ENCODE measurements at regions not wholly inside any gene's neighbourhood (a gene's known extent, or its start where the extent isn't known, plus 50 kb on each side); places are given as distances from the start of the nearest gene placed in this dataset.
"Not testable (repeated sequence)": the region's sequence is repeated elsewhere in the genome, so short reads cannot be mapped to it uniquely, and the experiment has no call there.

DNA sequence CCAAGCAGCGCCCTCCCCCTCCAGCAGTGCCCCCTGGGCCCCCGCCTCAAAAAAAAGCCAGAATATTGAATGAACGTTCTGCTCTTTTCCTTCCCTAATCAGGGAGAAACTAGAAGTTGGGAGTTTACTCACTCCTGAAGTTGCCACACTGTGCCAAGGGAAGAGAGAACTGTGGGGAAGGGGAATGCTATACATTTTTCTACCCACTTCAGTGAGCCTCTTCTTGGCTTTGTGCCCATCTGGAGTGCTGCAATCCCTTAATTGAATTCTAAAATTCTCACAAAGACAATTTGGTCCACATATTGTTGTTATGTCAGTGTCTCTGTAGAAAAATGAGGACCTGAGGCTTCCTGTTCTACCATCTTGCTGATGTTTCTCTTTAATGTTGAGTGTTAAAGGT is 443.7 kb downstream of the DIRAS2 start:
- in situ Hi-C loops (cut with HindIII; ENCODE audit: low sequenced_read_pairs) = no loop called here
- DNase-seq (ENCODE audit: low spot score) = no peak

DNA sequence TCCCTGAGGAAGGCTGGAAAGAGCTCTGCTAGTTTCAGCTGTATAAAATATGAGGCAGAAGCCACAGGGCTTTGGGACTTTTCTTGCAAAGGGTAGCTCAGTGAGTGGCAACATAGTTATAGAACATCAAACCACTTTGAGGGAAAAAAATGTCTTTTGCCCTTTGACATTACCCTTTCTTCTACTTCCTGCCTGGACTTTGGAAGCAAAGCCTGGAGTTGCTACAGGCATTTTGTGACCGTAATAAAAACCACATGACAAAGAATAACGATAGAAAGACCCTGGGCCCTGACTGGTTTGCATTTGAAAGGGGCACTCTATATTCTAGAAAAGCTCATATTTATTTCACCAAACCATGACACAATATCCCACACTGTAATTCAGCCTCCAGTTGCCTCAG is 440.9 kb downstream of the DIRAS2 start:
- in situ Hi-C loops (cut with HindIII; ENCODE audit: low sequenced_read_pairs) = no loop called here
- DNase-seq (ENCODE audit: low spot score) = no peak

- in situ Hi-C loops (cut with HindIII; ENCODE audit: low sequenced_read_pairs) = no loop called here
- DNase-seq (ENCODE audit: low spot score) = no peak
These were observed 438.3 kb downstream of the DIRAS2 start for GRCh38 chr9:90204128-90204831.

- DNase-seq (ENCODE audit: low spot score); in situ Hi-C loops (cut with HindIII; ENCODE audit: low sequenced_read_pairs): not testable (repeated sequence)
These were observed 429.6 kb downstream of the DIRAS2 start for GRCh38 chr9:90213045-90213444.

GRCh38 chr9:90219548-90220118 is 423.0 kb downstream of the DIRAS2 start:
- in situ Hi-C loops (cut with HindIII; ENCODE audit: low sequenced_read_pairs) = no loop called here
- DNase-seq (ENCODE audit: low spot score) = no peak

GRCh38 chr9:90221899-90222298 is 420.7 kb downstream of the DIRAS2 start:
- DNase-seq (ENCODE audit: low spot score); in situ Hi-C loops (cut with HindIII; ENCODE audit: low sequenced_read_pairs): not testable (repeated sequence)

GRCh38 chr9:90226839-90227338 is 415.7 kb downstream of the DIRAS2 start:
- DNase-seq (ENCODE audit: low spot score) = peak; percentile 74
- in situ Hi-C loops (cut with HindIII; ENCODE audit: low sequenced_read_pairs) = not testable (repeated sequence)

GRCh38 chr9:90233081-90233480 is 409.5 kb downstream of the DIRAS2 start:
- DNase-seq (ENCODE audit: low spot score); in situ Hi-C loops (cut with HindIII; ENCODE audit: low sequenced_read_pairs): not testable (repeated sequence)

DNA sequence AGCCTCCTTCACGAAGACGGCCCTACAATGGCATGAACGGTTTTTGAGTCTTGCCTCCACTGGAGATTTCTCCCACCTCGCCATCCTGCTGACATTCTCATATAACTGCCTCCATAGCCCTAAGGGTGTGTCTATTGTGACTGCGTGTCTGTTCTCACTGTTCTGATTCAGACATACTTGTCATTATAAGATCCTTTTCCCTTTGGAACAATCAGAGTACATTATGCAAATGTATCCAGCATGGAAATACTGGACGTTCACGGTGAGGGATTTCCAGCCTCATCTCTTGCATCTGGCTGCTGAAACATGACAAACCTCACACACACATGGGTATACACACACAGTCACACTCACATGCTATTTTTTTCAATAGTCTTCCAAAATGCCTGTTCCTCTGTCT is 402.1 kb downstream of the DIRAS2 start:
- in situ Hi-C loops (cut with HindIII; ENCODE audit: low sequenced_read_pairs) = no loop called here

GRCh38 chr9:90245661-90246060 is 397.0 kb downstream of the DIRAS2 start:
- in situ Hi-C loops (cut with HindIII; ENCODE audit: low sequenced_read_pairs) = no loop called here
- no peak for DNase-seq (ENCODE audit: low spot score)

More for the DNA sequence above, 402.1 kb downstream of the DIRAS2 start:
- no peak for DNase-seq (ENCODE audit: low spot score)

DNA sequence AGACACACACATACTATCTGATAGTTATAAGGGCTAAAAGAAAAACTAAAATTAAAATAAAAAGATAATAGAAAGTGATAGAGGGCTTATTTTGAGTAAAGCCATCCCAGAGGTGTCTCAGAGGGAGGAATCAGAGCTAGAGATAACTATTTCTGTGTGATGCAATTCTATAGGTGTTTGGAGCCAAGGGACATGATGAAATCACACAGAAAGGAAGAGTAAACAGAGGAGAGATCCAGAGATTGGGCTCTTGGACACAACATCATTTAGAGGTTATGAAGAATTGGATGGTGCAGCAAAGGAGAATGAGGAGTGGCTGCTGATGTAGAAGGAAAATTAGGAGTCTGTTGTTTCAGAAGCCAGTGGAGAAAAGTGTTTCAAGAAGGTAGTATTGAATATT is 393.5 kb downstream of the DIRAS2 start:
- no peak for DNase-seq (ENCODE audit: low spot score)
- in situ Hi-C loops (cut with HindIII; ENCODE audit: low sequenced_read_pairs) = no loop called here

DNA sequence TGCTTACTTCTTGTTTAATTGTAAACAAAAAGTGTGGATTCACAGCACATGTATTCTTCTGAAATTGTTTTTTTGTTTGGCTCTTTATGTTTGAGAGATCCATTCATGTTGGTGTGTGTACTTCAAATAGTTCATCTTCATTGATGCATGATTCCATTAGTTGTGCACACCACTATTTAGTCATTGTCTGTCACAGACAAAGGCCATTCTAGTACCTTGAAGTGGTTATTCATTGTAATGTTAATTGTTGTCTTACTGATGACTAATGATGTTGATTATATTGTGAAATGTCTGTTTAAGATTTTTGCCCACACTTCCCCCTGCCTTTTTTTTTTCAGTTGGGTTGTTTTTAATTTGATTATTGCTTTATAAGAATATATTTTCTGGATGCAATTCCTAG is 391.3 kb downstream of the DIRAS2 start:
- in situ Hi-C loops (cut with HindIII; ENCODE audit: low sequenced_read_pairs) = no loop called here
- no peak for DNase-seq (ENCODE audit: low spot score)

DNA sequence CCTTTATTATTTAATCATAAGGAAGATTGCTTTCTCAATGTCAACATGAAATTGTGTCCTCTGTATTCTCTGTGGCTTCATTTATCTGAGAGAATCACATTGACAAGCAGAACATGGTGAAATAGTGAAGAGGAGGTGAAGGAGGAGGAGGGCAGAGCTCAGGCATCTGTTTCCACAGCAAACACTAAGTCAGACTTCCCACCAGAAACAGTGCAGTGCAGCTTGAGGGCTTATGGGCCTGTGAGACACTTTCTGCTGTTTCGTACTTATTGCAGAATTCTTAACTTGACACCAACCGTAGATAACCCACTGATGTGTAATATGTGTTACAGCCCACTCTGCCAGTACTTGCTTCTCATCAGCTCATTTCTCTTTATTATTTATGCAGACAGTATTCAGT is 386.3 kb downstream of the DIRAS2 start:
- DNase-seq (ENCODE audit: low spot score) = no peak

DNA sequence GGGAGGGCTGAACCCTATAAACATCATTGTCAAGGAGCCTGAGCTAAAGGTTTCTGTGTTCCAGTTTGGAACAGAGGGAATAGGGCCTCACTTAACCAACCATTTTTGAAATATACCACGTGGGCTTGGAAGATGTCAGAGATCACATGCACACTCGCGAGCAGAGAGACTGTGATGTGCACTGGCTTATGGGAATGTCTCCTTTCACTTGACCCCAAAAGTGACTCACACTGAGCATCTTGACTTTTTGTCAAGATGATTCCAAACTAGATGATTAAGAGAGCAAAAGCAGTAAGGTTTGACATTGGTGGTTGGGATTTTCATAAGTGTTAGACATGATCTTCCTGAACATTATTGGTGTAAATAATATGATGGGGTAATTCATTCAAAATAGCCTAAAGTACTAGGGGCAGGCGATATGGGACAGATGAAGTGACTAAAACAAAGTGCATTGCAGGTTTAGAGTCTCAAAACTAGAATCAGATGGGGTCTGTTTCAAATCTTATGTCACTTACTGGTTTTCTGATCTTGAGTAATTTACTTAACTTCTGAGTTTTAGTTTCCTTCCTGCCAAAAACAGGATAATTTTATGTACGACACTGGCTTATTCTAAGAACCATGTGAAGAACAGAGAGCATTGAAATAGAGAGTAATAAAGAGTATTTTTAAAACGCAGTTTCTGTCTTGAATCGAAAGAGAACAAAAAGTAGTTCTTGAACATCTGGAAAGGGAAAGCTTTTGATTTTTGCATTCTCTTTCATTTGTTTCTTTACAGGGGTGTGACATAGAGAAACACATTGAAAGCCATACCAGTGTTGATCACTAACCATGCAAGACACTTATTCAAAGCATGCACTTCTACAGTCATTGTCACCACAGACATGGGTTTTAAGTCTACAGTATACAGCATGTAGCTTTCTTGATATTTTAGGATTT is 383.0 kb downstream of the DIRAS2 start:
- in situ Hi-C loops (cut with HindIII; ENCODE audit: low sequenced_read_pairs) = no loop called here
- DNase-seq (ENCODE audit: low spot score) = no peak

More for the DNA sequence above, 386.3 kb downstream of the DIRAS2 start:
- in situ Hi-C loops (cut with HindIII; ENCODE audit: low sequenced_read_pairs) = no loop called here

DNA sequence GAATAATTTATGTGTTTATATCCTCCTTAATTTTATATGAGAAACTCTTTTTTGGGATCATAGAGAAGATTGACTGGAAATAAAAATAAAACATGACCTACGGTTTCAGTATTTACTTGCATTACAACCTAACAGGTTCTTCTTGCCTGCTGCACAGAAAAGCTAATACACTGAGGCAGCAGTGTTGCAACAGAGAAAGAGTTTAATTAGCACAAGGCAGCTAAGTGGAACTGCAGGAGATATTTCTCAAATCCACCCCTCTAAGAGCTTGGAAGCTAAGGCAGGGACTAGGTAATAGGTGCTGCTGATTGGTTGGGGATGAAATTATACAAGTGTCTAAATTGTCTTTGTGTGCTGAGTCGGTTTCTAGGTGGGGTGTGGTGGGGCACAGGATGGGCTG is 380.9 kb downstream of the DIRAS2 start:
- in situ Hi-C loops (cut with HindIII; ENCODE audit: low sequenced_read_pairs) = no loop called here

GRCh38 chr9:90268613-90269012 is 374.0 kb downstream of the DIRAS2 start:
- in situ Hi-C loops (cut with HindIII; ENCODE audit: low sequenced_read_pairs) = no loop called here
- no peak for DNase-seq (ENCODE audit: low spot score)

More for the DNA sequence above, 380.9 kb downstream of the DIRAS2 start:
- no peak for DNase-seq (ENCODE audit: low spot score)

GRCh38 chr9:90271707-90272106 is 370.9 kb downstream of the DIRAS2 start:
- DNase-seq (ENCODE audit: low spot score) = peak; percentile 57

GRCh38 chr9:90274725-90275124 is 367.9 kb downstream of the DIRAS2 start:
- DNase-seq (ENCODE audit: low spot score) = no peak
- in situ Hi-C loops (cut with HindIII; ENCODE audit: low sequenced_read_pairs) = no loop called here

More at GRCh38 chr9:90271707-90272106, 370.9 kb downstream of the DIRAS2 start:
- in situ Hi-C loops (cut with HindIII; ENCODE audit: low sequenced_read_pairs) = no loop called here

DNA sequence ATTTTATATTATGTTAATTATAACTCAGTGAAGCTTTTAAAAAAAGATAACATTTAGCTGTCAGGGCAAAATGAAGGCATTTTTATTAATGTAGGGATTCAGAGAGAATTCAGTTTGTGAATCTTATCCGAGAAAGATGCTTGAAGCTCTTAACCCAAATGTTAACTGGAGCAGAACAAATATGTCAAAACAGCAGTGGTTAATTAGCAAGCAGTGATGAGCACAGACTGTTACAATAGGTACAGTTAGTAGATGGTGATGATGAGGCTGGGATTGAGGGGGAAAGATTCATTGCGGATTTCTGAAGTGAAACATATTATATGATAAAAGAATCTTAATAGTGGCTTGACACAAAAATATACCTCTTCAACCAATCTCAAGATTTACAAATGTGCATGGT is 356.7 kb downstream of the DIRAS2 start:
- peak; percentile 96 for DNase-seq (ENCODE audit: low spot score)
- in situ Hi-C loops (cut with HindIII; ENCODE audit: low sequenced_read_pairs) = no loop called here
